ENCODE measurements at regions not wholly inside any gene's neighbourhood (a gene's known extent, or its start where the extent isn't known, plus 50 kb on each side); places are given as distances from the start of the nearest gene placed in this dataset.

DNA sequence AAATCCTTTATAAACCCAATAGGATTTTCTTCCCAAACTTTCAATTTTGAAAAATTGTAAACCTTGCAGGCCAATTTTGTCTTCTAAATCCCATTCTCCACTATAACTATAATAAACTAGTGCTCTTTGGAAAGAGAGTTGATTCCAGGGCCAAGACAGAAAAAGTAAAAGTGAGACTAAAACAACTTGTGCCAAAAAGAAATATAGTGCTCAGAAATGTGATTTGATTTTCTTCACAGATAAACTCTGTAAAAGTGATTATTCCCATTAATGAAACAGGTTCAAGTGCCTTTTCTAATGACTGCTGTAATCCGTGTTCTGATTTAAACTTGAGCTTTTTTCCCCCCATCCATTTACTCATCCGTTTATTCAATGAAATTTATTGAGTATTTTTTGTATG is 1831.1 kb downstream of the SLITRK5 start:
- TF ChIP-seq, protein P1, sequence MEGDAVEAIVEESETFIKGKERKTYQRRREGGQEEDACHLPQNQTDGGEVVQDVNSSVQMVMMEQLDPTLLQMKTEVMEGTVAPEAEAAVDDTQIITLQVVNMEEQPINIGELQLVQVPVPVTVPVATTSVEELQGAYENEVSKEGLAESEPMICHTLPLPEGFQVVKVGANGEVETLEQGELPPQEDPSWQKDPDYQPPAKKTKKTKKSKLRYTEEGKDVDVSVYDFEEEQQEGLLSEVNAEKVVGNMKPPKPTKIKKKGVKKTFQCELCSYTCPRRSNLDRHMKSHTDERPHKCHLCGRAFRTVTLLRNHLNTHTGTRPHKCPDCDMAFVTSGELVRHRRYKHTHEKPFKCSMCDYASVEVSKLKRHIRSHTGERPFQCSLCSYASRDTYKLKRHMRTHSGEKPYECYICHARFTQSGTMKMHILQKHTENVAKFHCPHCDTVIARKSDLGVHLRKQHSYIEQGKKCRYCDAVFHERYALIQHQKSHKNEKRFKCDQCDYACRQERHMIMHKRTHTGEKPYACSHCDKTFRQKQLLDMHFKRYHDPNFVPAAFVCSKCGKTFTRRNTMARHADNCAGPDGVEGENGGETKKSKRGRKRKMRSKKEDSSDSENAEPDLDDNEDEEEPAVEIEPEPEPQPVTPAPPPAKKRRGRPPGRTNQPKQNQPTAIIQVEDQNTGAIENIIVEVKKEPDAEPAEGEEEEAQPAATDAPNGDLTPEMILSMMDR (tag by site-specific recombination; IDR thresholded peaks at IDR 0.05) = no peak
- TF ChIP-seq YY1 (tag by site-specific recombination; IDR thresholded peaks at IDR 0.05) (no peak), ZBTB1 (tag by site-specific recombination; IDR thresholded peaks at IDR 0.05) (no peak), ZNF274 (IDR thresholded peaks at IDR 0.05; ENCODE audit: low read length) (no peak), ZNF274 (tag by site-specific recombination; IDR thresholded peaks at IDR 0.05; ENCODE audit: borderline replicate concordance) (no peak), ZNF670 (tag by site-specific recombination; IDR thresholded peaks at IDR 0.05; ENCODE audit: low read depth) (no peak), ZSCAN23 (tag by site-specific recombination; IDR thresholded peaks at IDR 0.05) (no peak), KLF8 (tag by site-specific recombination; IDR thresholded peaks at IDR 0.05) (no peak), ZNF629 (tag by site-specific recombination; IDR thresholded peaks at IDR 0.05) (no peak), TCF7L2 (IDR thresholded peaks at IDR 0.05; ENCODE audit: borderline replicate concordance, low read depth, low read length) (no peak), ZBTB8A (tag by site-specific recombination; IDR thresholded peaks at IDR 0.05) (no peak), ZNF426 (tag by site-specific recombination; IDR thresholded peaks at IDR 0.05) (no peak), ZNF580 (tag by site-specific recombination; IDR thresholded peaks at IDR 0.05) (no peak), ZNF664 (tag by site-specific recombination; IDR thresholded peaks at IDR 0.05) (no peak)
- TF ChIP-seq, protein P2, sequence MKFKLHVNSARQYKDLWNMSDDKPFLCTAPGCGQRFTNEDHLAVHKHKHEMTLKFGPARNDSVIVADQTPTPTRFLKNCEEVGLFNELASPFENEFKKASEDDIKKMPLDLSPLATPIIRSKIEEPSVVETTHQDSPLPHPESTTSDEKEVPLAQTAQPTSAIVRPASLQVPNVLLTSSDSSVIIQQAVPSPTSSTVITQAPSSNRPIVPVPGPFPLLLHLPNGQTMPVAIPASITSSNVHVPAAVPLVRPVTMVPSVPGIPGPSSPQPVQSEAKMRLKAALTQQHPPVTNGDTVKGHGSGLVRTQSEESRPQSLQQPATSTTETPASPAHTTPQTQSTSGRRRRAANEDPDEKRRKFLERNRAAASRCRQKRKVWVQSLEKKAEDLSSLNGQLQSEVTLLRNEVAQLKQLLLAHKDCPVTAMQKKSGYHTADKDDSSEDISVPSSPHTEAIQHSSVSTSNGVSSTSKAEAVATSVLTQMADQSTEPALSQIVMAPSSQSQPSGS (tag by site-specific recombination; IDR thresholded peaks at IDR 0.05; ENCODE audit: low read depth) = no peak

Measured in HEK293 (cell line).